ENCODE measurements at regions not wholly inside any gene's neighbourhood (a gene's known extent, or its start where the extent isn't known, plus 50 kb on each side); places are given as distances from the start of the nearest gene placed in this dataset.

GRCh38 chr10:128534686-128535085, 408.5 kb upstream of the MKI67 start:
- no peak for DNase-seq

DNA sequence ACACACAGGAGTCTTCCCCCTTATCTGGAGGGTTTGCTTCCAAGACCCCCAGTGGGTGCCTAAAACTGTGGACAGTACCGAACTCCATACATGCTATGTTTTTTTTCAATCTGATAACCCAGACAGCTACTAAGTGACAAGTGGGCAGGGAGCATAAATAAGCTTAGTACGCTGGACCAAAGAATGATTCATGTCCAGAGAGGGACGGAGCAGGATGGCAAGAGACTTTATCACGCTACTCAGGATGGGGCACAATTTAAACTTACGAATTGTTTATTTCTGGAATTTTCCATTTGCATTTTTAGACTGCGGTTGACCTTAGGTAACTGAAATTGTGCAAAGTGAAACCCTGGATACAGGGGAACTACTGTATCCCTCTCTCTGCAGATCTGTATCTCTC, 410.0 kb upstream of the MKI67 start:
- no peak for DNase-seq

- peak in 1 of 2 experiments; percentile 15 for DNase-seq
These were observed 411.7 kb upstream of the MKI67 start for GRCh38 chr10:128537834-128538330.

- no peak for DNase-seq
These were observed 412.4 kb upstream of the MKI67 start for GRCh38 chr10:128538671-128539070.

DNA sequence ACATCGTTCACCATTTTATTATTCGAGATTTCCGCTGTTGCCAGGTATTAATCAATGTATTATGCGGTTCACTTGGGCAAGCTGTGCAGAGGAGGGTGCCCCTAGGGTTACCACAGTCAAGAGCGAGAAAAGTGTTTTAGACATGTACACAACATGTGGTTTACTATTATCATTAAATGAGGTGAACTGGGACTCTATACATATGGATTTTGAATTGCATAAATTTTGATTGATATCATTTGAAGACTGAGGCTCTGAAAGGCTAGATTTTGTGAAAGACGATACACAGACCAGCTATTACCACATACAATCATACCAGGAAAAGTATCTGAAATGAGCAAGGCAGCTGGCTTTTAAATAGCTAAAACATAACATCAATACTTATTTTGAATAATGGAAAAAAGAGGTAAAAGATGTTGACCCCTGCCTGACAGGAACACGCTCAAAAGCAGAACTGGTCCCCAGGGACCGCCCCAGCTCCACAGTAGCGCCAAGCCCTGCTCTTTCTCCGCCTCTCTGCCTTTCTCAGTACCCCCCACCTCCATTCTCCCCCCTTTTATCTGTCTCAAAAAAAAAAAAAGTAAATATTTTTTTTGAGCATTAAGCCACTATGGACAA, 413.4 kb upstream of the MKI67 start:
- DNase-seq = no peak

- no peak for DNase-seq
These were observed 414.0 kb upstream of the MKI67 start for GRCh38 chr10:128540128-128540762.

DNA sequence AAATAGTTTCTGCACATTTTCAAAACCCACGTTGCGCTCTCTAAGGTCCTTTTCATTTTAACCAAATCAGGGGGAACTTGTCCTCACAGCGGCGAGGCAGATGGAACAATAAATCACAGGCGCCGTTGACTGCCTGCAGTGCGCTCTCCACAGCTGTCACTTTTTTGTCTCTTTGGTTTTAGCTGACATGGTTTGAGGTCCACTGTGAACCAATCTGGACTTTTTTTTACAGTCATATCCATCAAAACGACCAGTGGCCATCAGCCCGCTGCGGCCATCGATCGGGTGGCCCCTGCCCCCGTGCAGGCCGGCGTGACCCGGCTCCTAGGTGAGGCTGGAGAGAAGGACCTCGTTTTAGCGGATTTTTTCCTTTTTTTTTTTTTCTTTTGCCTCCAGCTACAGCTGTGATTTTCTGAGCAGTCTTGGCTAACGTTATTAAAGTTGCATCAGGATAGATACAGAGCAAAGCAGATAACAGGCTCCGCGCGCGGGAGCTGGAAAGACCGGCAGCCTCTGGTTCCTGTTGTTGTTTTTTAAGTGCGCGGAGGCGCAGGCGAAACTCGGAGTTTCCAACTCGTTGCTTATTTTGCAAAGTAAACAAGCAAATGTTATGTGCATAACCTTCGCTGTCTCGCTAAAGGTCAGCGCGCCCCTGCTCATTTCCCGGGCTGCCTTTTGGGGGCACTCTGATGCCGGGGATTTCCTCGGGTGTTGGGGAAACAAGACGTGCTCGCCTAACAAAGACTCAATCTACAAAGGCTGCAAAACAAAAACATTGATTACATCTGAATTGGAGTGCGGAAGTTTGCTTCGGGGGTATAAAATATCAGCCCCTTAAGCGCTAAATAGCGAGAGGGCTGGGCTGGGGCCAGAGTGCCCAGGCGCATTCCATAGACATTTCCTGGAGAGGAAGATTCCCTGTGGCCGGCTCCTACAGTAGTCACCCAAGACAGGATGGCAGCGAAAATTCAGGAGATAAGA, 414.8 kb upstream of the MKI67 start:
- peak in 1 of 2 experiments; percentile 73 for DNase-seq

DNA sequence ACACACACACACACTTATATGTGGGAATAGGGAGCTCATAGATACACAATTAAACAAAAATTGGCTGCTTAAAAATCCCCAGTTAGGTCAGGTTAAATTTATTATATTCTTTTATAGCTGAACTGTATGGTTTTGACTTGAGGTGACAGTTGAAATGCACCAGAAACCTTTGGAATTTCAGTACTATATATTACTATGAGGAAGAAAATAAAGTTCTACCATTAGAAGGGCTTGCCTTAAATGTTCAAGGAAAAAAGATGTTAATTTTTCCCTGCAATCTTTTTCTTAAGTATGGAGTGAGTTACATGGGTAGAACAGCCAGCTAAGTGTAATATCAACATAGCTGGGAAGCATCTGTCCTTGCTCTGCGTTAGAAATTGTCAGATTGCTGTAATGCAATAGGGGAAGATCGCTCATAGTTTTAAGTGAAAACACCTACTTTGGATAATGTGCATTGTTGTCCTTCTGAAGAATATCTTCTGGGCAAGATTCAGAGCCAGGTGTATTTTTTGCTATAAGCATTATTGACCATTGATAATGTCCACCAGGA, 415.8 kb upstream of the MKI67 start:
- DNase-seq = no peak

DNA sequence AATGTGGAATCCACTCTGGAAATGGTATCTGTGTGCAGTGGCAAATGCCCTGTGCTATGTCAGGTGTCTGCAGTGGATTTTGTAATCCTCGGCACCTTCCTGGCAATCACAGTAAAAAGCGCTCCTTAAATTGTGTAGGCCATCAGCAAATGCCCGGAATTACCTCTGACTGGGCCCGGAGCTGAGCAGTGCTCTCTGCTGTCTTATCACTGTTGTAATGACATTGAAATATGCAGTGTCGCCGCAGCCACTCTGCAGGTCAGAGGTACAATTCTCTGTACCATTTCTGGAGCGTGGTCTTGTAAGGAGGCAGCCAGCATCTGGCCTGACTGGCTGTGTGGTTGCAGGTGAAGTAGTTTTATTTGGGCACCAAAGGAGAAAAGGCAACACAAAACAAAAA, 416.4 kb upstream of the MKI67 start:
- no peak for DNase-seq

- DNase-seq = no peak
These were observed 416.9 kb upstream of the MKI67 start for GRCh38 chr10:128543151-128543550.

DNA sequence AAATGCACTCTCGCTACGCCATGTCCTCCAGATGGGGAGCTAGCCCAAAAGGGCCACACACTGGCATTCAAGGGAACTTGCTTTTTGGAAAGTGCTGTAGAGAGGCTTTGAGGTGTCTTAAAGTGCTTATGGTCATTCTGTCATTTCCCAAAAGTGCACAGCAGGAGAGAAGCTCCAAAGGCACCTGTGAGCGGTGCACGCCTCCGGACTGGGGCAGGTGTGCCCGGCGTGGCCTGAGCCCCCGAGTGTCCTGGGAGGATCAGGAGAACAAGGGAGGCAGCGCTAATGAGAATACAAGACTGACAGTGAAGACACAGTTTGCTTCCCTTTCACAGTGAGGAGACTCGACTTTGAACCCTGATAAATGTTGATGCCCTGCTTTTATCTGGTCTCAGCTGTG, 419.0 kb upstream of the MKI67 start:
- DNase-seq = no peak

- DNase-seq = no peak
These were observed 420.5 kb upstream of the MKI67 start for GRCh38 chr10:128546651-128547165.

DNA sequence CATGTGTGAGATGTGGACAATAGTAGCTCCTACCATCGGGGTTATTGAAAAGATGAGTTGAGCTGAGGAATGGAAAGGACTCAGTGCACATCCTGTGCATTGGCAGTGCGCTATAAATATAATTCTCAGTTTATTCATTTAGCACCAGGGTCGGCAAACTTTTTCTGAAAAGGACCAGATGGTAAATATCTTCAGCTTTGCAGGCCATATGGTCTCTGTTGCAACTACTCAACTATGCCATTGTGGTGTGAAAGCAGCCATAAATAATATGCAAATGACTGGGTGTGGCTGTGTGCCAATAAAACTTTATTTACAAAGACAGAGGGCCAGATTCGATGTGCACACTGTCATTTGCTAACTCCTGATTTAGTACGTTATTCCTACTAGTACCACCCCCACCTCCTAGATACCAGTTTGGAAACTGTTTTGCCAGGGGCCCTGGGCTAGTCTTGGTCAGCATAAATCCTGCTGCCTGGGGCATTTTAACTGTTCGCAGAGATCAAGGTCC, 422.9 kb upstream of the MKI67 start:
- peak; percentile 19 to 55 for DNase-seq

- no peak for DNase-seq
These were observed 423.8 kb upstream of the MKI67 start for GRCh38 chr10:128550045-128550444.

GRCh38 chr10:128551475-128551874, 425.3 kb upstream of the MKI67 start:
- DNase-seq = no peak

DNA sequence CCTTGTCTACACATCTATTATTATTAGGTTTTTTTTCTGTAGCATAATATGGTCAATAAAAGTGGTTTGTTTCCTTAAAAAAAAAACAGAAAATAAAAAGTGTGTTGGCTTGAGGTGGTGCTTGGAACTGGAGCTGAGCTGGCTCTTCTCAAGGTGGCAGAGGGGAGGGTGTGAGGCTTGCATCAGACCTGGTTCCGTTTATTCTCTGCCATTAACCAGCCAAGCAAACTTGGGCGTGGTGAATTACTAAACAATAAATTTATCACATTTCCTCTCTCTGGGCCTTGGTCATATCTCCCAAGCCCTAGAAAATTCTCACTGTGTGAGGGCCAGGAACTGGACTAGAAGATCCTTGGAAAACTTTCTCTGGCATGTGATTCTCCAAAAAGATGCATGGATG, 427.5 kb upstream of the MKI67 start:
- no peak for DNase-seq

DNA sequence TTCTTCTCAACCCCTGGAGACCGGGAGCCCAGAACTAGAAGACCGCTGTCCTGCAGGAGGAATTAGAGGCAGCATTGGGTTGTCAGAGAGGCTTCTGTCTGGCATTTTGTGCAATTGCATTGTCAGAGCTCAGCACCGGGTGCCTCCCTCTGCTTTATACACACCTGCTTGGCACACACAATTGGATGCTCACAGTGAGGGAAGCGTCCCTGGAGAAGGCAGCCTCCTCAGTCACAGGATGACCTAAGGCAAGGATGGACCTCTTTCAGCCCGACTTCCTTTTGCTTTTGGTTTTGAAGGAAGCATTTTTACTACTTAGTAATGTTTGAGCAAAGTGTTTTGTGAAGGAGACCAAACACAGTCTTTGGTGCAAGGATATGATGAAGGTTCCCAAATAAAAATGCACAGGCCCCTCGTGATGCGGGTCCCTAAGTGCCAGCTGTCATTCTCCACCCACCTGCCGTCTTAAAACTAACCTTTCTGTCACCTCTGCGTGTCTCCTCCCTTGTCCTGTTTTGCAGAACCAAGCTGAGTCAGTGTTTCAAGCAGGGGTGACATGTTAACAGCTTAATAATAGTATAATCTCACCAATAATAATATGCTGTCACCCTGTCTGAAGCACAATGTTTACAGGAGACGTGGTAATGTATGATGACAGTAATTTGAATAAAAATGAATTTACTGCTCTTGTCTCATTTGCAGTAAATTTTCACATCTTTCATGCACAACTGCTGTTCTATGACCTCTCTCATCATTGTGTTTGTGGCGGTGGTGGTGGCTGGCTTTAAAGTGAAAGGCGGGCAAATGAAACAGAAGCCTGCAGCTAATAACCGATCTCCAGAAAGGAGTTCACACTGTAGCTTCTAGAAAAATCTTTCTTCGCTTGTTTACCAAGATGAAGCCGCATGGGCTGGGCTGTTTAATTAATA, 430.2 kb upstream of the MKI67 start:
- DNase-seq = peak; percentile 29 to 48

DNA sequence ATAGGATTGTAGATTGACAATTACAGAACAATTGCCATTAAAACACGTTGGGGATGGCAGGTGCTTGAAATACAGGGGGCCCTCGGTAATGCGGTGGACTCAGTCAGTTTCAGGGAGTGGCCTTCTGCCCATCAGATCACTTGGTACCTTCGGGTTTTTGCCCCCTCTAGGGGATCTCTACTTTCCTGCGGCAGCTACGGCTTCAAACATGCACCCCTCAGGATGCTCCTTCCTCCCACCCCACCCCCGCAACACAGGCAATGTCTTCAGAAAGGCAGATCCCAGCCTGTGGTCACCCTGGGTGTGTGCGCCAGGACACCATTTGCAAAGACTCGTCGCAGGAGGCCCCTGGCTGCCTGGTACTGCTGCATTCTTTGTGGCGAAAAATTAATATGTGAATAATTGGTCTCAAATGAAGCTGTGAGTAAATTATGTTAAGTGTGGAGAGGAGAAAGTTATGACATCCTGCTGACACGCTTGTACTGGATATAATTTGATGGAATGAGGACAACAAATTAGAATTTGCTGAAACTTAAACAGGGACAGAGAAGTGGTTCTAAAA, 431.0 kb upstream of the MKI67 start:
- DNase-seq = no peak

- DNase-seq = no peak
These were observed 434.2 kb upstream of the MKI67 start for GRCh38 chr10:128560406-128560805.

- DNase-seq = no peak
These were observed 434.8 kb upstream of the MKI67 start for GRCh38 chr10:128560993-128561392.

DNA sequence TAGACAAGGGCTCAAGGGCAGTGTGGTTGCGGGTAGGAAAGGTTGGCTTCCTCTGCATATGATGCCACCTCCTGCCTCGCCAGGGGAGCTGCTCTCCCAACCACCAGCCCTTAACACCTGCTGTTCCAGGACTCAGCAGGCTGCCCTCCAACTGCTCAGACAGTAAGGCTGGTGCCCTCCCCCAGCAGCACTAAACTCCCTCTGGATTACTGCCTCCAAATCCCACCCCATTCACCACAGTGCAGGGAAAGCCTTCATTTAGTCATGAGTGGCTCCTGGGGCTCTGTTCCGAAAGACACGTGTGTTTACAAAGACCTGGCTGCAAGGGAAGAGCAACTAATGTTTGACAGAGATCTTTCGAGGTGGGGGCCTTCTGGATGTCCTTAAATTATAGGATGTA, 437.2 kb upstream of the MKI67 start:
- peak in 1 of 2 experiments; percentile 12 for DNase-seq

All from NCI-H524 (cell line).